C4-2B (cell line): ENCODE measurements at regions not wholly inside any gene's neighbourhood (a gene's known extent, or its start where the extent isn't known, plus 50 kb on each side); places are given as distances from the start of the nearest gene placed in this dataset.

ENCODE experiments used
- ZFX ChIP-seq: fragments of 450-650 bp; IDR thresholded peaks from 2 replicates; pipeline ENCODE4 v1.6.1; 2017
- TF ChIP-seq, protein P1 (sequence below): fragments of 450-650 bp; conservative IDR thresholded peaks from 2 replicates; pipeline ENCODE4 v1.5.1; 2017; ENCODE audit warnings: mild to moderate bottlenecking

DNA sequence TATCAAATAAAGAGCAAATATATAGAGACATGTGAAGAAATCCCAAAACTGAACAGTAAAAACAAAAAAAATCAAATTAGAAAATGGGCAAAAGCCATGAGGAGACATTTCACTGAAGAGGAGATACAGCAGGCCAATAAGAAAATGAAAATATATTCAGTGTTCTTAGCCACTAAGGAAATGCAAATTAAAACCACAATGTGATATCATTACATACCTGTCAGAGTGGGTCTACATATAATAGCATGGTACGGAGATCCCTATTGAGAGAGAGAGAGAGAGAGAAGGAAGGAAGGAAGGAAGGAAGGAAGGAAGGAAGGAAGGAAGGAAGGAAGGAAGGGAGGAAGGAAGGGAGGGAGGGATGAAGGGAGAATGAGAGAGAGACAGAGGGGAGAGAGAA lies 707.0 kb upstream of the ACTRT1 start:
- TF ChIP-seq, protein P1, sequence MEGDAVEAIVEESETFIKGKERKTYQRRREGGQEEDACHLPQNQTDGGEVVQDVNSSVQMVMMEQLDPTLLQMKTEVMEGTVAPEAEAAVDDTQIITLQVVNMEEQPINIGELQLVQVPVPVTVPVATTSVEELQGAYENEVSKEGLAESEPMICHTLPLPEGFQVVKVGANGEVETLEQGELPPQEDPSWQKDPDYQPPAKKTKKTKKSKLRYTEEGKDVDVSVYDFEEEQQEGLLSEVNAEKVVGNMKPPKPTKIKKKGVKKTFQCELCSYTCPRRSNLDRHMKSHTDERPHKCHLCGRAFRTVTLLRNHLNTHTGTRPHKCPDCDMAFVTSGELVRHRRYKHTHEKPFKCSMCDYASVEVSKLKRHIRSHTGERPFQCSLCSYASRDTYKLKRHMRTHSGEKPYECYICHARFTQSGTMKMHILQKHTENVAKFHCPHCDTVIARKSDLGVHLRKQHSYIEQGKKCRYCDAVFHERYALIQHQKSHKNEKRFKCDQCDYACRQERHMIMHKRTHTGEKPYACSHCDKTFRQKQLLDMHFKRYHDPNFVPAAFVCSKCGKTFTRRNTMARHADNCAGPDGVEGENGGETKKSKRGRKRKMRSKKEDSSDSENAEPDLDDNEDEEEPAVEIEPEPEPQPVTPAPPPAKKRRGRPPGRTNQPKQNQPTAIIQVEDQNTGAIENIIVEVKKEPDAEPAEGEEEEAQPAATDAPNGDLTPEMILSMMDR = no peak
- TF ChIP-seq ZFX = no peak
